Keratinocyte (primary cell): ENCODE measurements at regions not wholly inside any gene's neighbourhood (a gene's known extent, or its start where the extent isn't known, plus 50 kb on each side); places are given as distances from the start of the nearest gene placed in this dataset.

Experiments
- DNase-seq: peaks from one replicate; pipeline ENCODE4 v3.0.0-alpha.2; 2011; ENCODE audit warnings: low read depth, missing footprints, low spot score
- FAIRE-seq: peaks from 2 replicates; lab custom pipeline; 2011; peaks lifted over from hg19 to GRCh38; lab: Jason Lieb, UNC
- H2AFZ ChIP-seq: 2 replicates; pipeline ENCODE4 v1.6.0; 2012; ENCODE audit warnings: low read length, control low read depth, inconsistent platforms; ENCODE audit not compliant: control insufficient read depth
- H3K27ac ChIP-seq: 2 replicates; pipeline ENCODE4 v1.5.1; 2011; ENCODE audit warnings: low read length; ENCODE audit not compliant: control insufficient read depth, insufficient read depth
- H3K27me3 ChIP-seq: 3 replicates; pipeline ENCODE4 v1.6.0; 2011; ENCODE audit warnings: low read length; ENCODE audit not compliant: control insufficient read depth, insufficient read depth; ENCODE audit errors: extremely low read depth
- H3K36me3 ChIP-seq, 2 experiments: 2 replicates in 1 of 2; 3 replicates in 1 of 2; pipeline ENCODE4 v1.5.1; 2011; ENCODE audit warnings: low read length in 2 of 2, mild to moderate bottlenecking in 1 of 2; ENCODE audit not compliant: control insufficient read depth in 2 of 2, insufficient read depth in 2 of 2; ENCODE audit errors: extremely low read depth in 1 of 2
- H3K4me1 ChIP-seq: 3 replicates; pipeline ENCODE4 v1.5.1; 2011; ENCODE audit warnings: low read length; ENCODE audit not compliant: control insufficient read depth, insufficient read depth; ENCODE audit errors: extremely low read depth
- H3K4me2 ChIP-seq: 3 replicates; pipeline ENCODE4 v1.6.0; 2011; ENCODE audit warnings: low read depth, low read length; ENCODE audit not compliant: control insufficient read depth, insufficient read depth; ENCODE audit errors: extremely low read depth
- H3K4me3 ChIP-seq, 3 experiments: fragments of 200-600 bp in 1 of 3; sonication (generic) in 1 of 3; 2 replicates in 2 of 3; 3 replicates in 1 of 3; pipeline ENCODE4 v1.5.1; 2011 to 2016; ENCODE audit warnings: low read length in 3 of 3, mild to moderate bottlenecking in 3 of 3, control low read depth in 2 of 3, inconsistent platforms in 1 of 3, low read depth in 1 of 3, mixed read lengths in 1 of 3, mixed run types in 1 of 3, moderate library complexity in 1 of 3; ENCODE audit not compliant: control insufficient read depth in 2 of 3, insufficient read depth in 2 of 3; ENCODE audit errors: extremely low read depth in 1 of 3
- H3K79me2 ChIP-seq: 2 replicates; pipeline ENCODE4 v1.6.0; 2012; ENCODE audit warnings: low read length; ENCODE audit not compliant: control insufficient read depth, insufficient read depth
- H3K9ac ChIP-seq: 3 replicates; pipeline ENCODE4 v1.6.0; 2011; ENCODE audit warnings: low read length; ENCODE audit not compliant: control insufficient read depth, insufficient read depth; ENCODE audit errors: extremely low read depth
- H3K9me1 ChIP-seq: 3 replicates; pipeline ENCODE4 v1.6.0; 2011; ENCODE audit warnings: low read length; ENCODE audit not compliant: control insufficient read depth, insufficient read depth; ENCODE audit errors: extremely low read depth
- H3K9me3 ChIP-seq: 2 replicates; pipeline ENCODE4 v1.5.1; 2012; ENCODE audit warnings: low read depth, low read length; ENCODE audit not compliant: control insufficient read depth
- H4K20me1 ChIP-seq: 3 replicates; pipeline ENCODE4 v1.6.0; 2011; ENCODE audit warnings: low read length; ENCODE audit not compliant: control insufficient read depth, insufficient read depth; ENCODE audit errors: extremely low read depth
- EZH2 ChIP-seq: IDR thresholded peaks from one replicate; pipeline ENCODE4 v1.6.1; 2012; ENCODE audit warnings: inconsistent platforms, mild to moderate bottlenecking, low read length, moderate library complexity
- dilution Hi-C: fragments of 300-500 bp; cut with MboI; formaldehyde crosslinking; loops from one replicate; pipeline ENCODE4 v1.7.0; 2020; ENCODE audit warnings: low sequenced_read_pairs; ENCODE audit not compliant: extremely low pct_ligation_motif_present
- TF ChIP-seq, protein P1 (sequence below), 3 experiments: IDR thresholded peaks in 1 of 3; conservative IDR thresholded peaks in 1 of 3; optimal IDR thresholded peaks in 1 of 3; 2 replicates in 2 of 3; 3 replicates in 1 of 3; pipeline versions ENCODE3 to v1.5.1; 2011; ENCODE audit warnings: low read length in 3 of 3, mild to moderate bottlenecking in 3 of 3, moderate library complexity in 2 of 3, control low read depth in 1 of 3, inconsistent platforms in 1 of 3; ENCODE audit not compliant: insufficient read depth in 2 of 3; ENCODE audit errors: extremely low read depth in 1 of 3

DNA sequence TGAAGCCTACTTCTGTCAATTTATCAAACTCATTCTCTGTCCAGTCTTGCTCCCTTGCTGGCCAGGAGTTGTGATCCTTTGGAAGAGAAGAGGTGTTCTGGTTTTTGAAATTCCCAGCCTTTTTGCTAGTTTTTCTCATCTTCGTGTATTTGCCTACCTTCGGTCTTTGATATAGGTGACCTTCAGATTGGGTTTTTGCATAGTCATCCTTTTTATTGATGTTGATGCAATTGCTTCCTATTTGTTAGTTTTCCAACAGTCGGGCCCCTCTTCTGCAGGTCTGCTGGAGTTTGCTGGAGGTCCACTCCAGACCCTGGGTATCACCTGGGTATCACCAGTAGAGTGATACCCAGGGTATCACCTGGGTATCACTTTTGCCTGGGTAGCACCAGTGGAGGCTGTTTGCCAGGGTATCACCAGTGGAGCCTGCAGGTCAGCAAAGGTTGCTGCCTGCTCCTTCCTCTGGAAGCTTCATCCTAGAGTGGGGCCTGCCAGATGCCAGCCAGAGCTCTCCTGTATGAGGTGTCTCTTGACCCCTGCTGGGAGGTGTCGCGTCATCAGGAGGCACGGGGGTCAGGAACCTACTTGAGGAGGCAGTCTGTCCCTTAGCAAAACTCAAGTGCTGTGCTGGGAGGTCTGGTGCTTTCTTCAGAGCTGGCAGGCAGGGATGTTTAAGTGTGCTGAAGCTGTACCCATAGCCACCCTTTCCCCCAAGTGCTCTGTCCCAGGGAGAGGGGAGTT, 684.2 kb downstream of the PCDH18 start:
- H3K9me1 ChIP-seq, result no peaks in the 10 kb centered on the region
- H3K9me3 ChIP-seq, result peaks cover 2% of the 10 kb centered on the region
- H3K27me3 ChIP-seq, result no peaks in the 10 kb centered on the region
- no peak overlapping the region for H3K4me3 ChIP-seq
- H3K79me2 ChIP-seq, result no peaks in the 10 kb centered on the region
- no peaks in the 10 kb centered on the region for H4K20me1 ChIP-seq
- H3K27ac ChIP-seq, result no peak overlapping the region
- dilution Hi-C loops, result no loop called here
- H2AFZ ChIP-seq, result no peak overlapping the region
- no peaks in the 10 kb centered on the region for H3K36me3 ChIP-seq
- DNase-seq, result no peak
- H3K9ac ChIP-seq, result no peak overlapping the region
- FAIRE-seq, result no peak
- H3K4me1 ChIP-seq, result no peaks in the 10 kb centered on the region
- no peak overlapping the region for H3K4me2 ChIP-seq
- TF ChIP-seq EZH2, result no peak
- TF ChIP-seq, protein P1, sequence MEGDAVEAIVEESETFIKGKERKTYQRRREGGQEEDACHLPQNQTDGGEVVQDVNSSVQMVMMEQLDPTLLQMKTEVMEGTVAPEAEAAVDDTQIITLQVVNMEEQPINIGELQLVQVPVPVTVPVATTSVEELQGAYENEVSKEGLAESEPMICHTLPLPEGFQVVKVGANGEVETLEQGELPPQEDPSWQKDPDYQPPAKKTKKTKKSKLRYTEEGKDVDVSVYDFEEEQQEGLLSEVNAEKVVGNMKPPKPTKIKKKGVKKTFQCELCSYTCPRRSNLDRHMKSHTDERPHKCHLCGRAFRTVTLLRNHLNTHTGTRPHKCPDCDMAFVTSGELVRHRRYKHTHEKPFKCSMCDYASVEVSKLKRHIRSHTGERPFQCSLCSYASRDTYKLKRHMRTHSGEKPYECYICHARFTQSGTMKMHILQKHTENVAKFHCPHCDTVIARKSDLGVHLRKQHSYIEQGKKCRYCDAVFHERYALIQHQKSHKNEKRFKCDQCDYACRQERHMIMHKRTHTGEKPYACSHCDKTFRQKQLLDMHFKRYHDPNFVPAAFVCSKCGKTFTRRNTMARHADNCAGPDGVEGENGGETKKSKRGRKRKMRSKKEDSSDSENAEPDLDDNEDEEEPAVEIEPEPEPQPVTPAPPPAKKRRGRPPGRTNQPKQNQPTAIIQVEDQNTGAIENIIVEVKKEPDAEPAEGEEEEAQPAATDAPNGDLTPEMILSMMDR (optimal IDR thresholded peaks at IDR 0.05 in 1 of 3, IDR thresholded peaks at IDR 0.05 in 1 of 3, conservative IDR thresholded peaks at IDR 0.05 in 1 of 3; ENCODE audit: extremely low read depth in 1 of 3, insufficient read depth in 2 of 3, low read length in 3 of 3), result no peak

DNA sequence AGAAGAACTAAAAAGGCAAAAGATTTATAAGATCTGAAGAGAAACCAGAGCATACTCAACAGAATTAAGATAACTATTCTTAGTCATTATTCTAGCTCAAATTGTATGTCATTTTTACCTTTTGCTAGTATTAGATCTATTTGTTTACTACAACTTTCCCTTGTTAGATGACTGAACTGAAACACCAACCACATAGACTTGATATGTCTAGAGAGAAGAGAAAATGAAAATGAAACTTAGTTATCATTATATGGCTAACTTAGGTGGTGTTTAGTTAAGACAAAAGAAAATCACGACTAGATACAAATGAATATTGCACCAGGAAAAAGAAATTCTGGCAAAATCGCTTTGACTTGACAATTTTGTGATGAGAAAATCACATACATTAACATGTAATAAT, 690.8 kb downstream of the PCDH18 start:
- H3K9me1 ChIP-seq, result no peaks in the 10 kb centered on the region
- H3K36me3 ChIP-seq, result no peaks in the 10 kb centered on the region
- no peak for TF ChIP-seq EZH2
- TF ChIP-seq, protein P1 (optimal IDR thresholded peaks at IDR 0.05 in 1 of 3, IDR thresholded peaks at IDR 0.05 in 1 of 3, conservative IDR thresholded peaks at IDR 0.05 in 1 of 3; ENCODE audit: extremely low read depth in 1 of 3, insufficient read depth in 2 of 3, low read length in 3 of 3), result no peak
- FAIRE-seq, result no peak
- dilution Hi-C loops, result no loop called here
- no peak overlapping the region for H3K27ac ChIP-seq
- H3K4me2 ChIP-seq, result no peak overlapping the region
- no peaks in the 10 kb centered on the region for H3K4me1 ChIP-seq
- H4K20me1 ChIP-seq, result no peaks in the 10 kb centered on the region
- H3K79me2 ChIP-seq, result no peaks in the 10 kb centered on the region
- no peak overlapping the region for H2AFZ ChIP-seq
- H3K4me3 ChIP-seq, result no peak overlapping the region
- no peak overlapping the region for H3K9ac ChIP-seq
- no peaks in the 10 kb centered on the region for H3K27me3 ChIP-seq
- H3K9me3 ChIP-seq, result no peaks in the 10 kb centered on the region
- DNase-seq, result no peak
